ACC112 (cell line): ENCODE measurements at regions not wholly inside any gene's neighbourhood (a gene's known extent, or its start where the extent isn't known, plus 50 kb on each side); places are given as distances from the start of the nearest gene placed in this dataset.

Source experiments
- H2AFZ ChIP-seq: fragments of 200-600 bp; sonication (generic); one replicate; pipeline ENCODE4 v1.6.0; 2017; ENCODE audit warnings: antibody characterized with exemption, low read length; ENCODE audit not compliant: unreplicated experiment
- H3K27ac ChIP-seq: fragments of 200-600 bp; sonication (generic); 2 replicates; pipeline ENCODE4 v1.5.1; 2014; ENCODE audit warnings: low read depth, mild to moderate bottlenecking, antibody characterized with exemption, low read length, moderate library complexity
- H3K27me3 ChIP-seq: fragments of 200-600 bp; sonication (generic); 2 replicates; pipeline ENCODE4 v1.6.1; 2014; ENCODE audit warnings: mild to moderate bottlenecking, antibody characterized with exemption, low read length, moderate library complexity, mixed read lengths; ENCODE audit not compliant: insufficient read depth
- H3K36me3 ChIP-seq: fragments of 200-600 bp; sonication (generic); 2 replicates; pipeline ENCODE4 v1.6.1; 2016; ENCODE audit warnings: mild to moderate bottlenecking, antibody characterized with exemption, low read length, moderate library complexity, mixed read lengths; ENCODE audit not compliant: insufficient read depth
- H3K4me1 ChIP-seq: fragments of 200-600 bp; sonication (generic); one replicate; pipeline ENCODE4 v1.6.1; 2016; ENCODE audit warnings: low read length, mixed read lengths; ENCODE audit not compliant: insufficient read depth, unreplicated experiment, control insufficient read depth
- H3K4me3 ChIP-seq: fragments of 200-600 bp; sonication (generic); 2 replicates; pipeline ENCODE4 v1.5.1; 2014; ENCODE audit warnings: mild to moderate bottlenecking, low read depth, low read length
- H3K79me2 ChIP-seq: fragments of 200-600 bp; sonication (generic); one replicate; pipeline ENCODE4 v1.6.0; 2016; ENCODE audit warnings: low read length; ENCODE audit not compliant: control insufficient read depth, unreplicated experiment, insufficient read depth

DNA sequence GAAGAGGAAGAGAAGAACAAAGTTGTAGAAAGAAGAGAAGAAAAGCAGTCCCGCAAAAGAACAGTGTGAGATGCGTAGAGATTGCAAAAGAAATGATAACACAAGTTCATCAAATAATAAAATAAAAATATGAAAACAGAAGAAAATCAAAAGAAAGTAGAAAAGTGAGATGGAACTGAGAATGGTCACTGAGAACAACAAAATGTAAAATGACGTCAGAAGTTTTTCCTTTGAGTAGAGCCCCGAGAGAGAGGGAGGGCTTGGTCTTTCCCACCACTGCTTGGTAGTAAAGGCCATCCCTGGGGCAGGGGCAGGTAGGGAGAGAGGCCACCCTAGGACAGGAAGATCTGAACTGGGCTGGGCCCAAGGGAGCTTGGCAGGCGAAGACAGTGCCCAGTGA, 533.7 kb downstream of the QKI start:
- H3K27ac ChIP-seq, result no peak overlapping the region
- H3K27me3 ChIP-seq, result no peaks in the 10 kb centered on the region
- no peak overlapping the region for H2AFZ ChIP-seq
- H3K36me3 ChIP-seq, result no peaks in the 10 kb centered on the region
- H3K79me2 ChIP-seq, result no peaks in the 10 kb centered on the region
- H3K4me3 ChIP-seq, result no peak overlapping the region
- no peaks in the 10 kb centered on the region for H3K4me1 ChIP-seq

DNA sequence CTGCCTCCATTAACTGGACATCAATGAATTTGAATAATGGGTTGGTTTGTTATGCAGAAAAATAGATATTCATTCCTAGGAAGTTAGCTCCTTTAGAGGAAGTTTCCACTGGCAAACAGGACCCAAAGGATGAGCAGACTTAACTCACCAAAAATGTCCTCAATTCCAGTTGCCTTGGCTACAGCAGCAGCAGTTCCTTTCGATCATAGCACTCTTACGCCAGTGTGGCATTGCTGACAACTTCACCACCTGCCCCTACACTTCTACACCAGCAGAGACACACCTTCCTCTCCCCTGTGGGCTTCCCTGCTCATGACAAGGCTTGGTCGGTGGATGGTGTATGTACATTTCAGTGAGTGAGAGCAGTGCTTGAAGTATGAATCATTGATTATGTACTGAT, 532.8 kb downstream of the QKI start:
- no peak overlapping the region for H3K27ac ChIP-seq
- no peaks in the 10 kb centered on the region for H3K4me1 ChIP-seq
- no peaks in the 10 kb centered on the region for H3K36me3 ChIP-seq
- no peak overlapping the region for H2AFZ ChIP-seq
- H3K79me2 ChIP-seq, result no peaks in the 10 kb centered on the region
- no peak overlapping the region for H3K4me3 ChIP-seq
- H3K27me3 ChIP-seq, result no peaks in the 10 kb centered on the region

GRCh38 chr6:163946437-163946836, 531.9 kb downstream of the QKI start:
- no peaks in the 10 kb centered on the region for H3K79me2 ChIP-seq
- H3K4me1 ChIP-seq, result no peaks in the 10 kb centered on the region
- H2AFZ ChIP-seq, result no peak overlapping the region
- H3K4me3 ChIP-seq, result no peak overlapping the region
- no peaks in the 10 kb centered on the region for H3K27me3 ChIP-seq
- no peak overlapping the region for H3K27ac ChIP-seq
- no peaks in the 10 kb centered on the region for H3K36me3 ChIP-seq

DNA sequence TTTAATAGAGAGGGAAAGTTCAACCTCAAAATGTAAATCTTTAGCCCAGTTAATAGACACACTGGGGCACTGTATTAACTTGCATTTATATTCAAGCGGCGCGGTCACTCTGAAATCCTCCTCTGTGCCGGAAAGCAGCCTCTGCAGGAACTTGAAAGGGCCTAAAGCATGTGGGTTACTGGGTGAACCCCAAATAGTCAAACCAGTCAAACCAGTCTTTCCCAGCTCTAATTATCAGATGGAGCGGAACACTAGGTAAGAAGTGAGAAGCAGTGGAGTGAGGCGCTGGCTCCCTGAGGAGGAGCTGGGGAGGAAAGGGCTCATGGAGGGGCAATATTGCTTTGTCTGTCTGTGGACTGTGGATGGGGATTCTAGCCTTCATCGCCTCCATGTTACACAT, 531.3 kb downstream of the QKI start:
- Histone ChIP-seq H3K4me1 (no peaks in the 10 kb centered on the region), H3K4me3 (no peak overlapping the region), H3K27me3 (no peaks in the 10 kb centered on the region), H2AFZ (no peak overlapping the region), H3K27ac (no peak overlapping the region), H3K36me3 (no peaks in the 10 kb centered on the region), H3K79me2 (no peaks in the 10 kb centered on the region)

DNA sequence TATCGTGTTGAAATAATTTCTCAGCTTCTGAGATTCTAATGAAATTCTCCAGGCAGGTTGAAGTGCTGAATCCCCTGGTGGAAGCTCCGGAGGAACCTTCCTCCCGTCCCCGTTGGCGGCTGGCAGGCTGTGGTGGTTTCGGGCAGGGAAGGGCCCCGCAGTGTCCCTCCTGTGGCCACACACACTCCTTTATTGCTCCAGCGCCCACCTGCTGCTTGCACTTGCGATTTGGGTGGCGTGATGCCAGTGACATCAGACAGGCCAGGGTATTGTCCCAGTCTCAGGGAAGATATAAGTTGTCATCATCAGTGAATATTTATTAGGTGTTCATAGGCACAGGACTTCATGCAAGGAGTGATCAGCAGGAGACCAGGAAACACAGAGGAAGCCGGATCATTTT, 530.4 kb downstream of the QKI start:
- Histone ChIP-seq H3K36me3 (no peaks in the 10 kb centered on the region), H2AFZ (no peak overlapping the region), H3K4me3 (no peak overlapping the region), H3K79me2 (no peaks in the 10 kb centered on the region), H3K27me3 (no peaks in the 10 kb centered on the region), H3K4me1 (no peaks in the 10 kb centered on the region), H3K27ac (no peak overlapping the region)

- Histone ChIP-seq H2AFZ (no peak overlapping the region), H3K4me3 (no peak overlapping the region), H3K27me3 (no peaks in the 10 kb centered on the region), H3K79me2 (no peaks in the 10 kb centered on the region), H3K4me1 (no peaks in the 10 kb centered on the region), H3K27ac (no peak overlapping the region), H3K36me3 (no peaks in the 10 kb centered on the region)
These were observed 529.3 kb downstream of the QKI start for GRCh38 chr6:163943607-163944385.

DNA sequence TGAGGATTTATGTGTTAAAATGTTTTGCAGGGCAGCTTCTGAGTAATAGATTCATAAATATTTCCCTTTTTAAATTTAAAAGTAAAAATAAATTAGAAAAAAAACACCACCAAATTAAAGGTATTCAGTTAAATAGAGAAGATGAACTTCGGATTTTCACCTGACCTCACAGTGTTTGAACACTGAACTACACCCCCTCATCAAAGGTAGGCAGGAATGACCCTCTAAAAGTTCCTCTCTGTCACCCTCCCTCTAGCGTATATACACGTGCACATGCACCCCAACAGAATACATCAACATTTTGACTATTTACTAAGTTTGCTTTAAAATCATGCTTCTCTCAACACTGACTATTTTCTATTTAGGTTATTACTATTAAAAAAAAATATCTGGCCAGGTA, 528.3 kb downstream of the QKI start:
- H2AFZ ChIP-seq, result no peak overlapping the region

GRCh38 chr6:163941624-163941976, 527.1 kb downstream of the QKI start:
- no peaks in the 10 kb centered on the region for H3K36me3 ChIP-seq
- no peaks in the 10 kb centered on the region for H3K4me1 ChIP-seq
- H3K4me3 ChIP-seq, result no peak overlapping the region
- H3K79me2 ChIP-seq, result no peaks in the 10 kb centered on the region
- H3K27ac ChIP-seq, result no peak overlapping the region
- H2AFZ ChIP-seq, result no peak overlapping the region
- H3K27me3 ChIP-seq, result no peaks in the 10 kb centered on the region

More for the DNA sequence above, 528.3 kb downstream of the QKI start:
- Histone ChIP-seq H3K4me3 (no peak overlapping the region), H3K27me3 (no peaks in the 10 kb centered on the region), H3K27ac (no peak overlapping the region), H3K79me2 (no peaks in the 10 kb centered on the region), H3K36me3 (no peaks in the 10 kb centered on the region), H3K4me1 (no peaks in the 10 kb centered on the region)

- H3K27ac ChIP-seq, result no peak overlapping the region
- no peaks in the 10 kb centered on the region for H3K4me1 ChIP-seq
- no peaks in the 10 kb centered on the region for H3K36me3 ChIP-seq
- H2AFZ ChIP-seq, result no peak overlapping the region
- no peaks in the 10 kb centered on the region for H3K27me3 ChIP-seq
- H3K4me3 ChIP-seq, result no peak overlapping the region
- H3K79me2 ChIP-seq, result no peaks in the 10 kb centered on the region
These were observed 526.4 kb downstream of the QKI start for GRCh38 chr6:163940705-163941623.

GRCh38 chr6:163937071-163937470, 522.6 kb downstream of the QKI start:
- Histone ChIP-seq H3K27me3 (no peaks in the 10 kb centered on the region), H3K79me2 (no peaks in the 10 kb centered on the region), H2AFZ (no peak overlapping the region), H3K4me3 (no peak overlapping the region), H3K36me3 (no peaks in the 10 kb centered on the region), H3K4me1 (no peaks in the 10 kb centered on the region), H3K27ac (no peak overlapping the region)
